NCI-H345 (cell line): ENCODE measurements at regions not wholly inside any gene's neighbourhood (a gene's known extent, or its start where the extent isn't known, plus 50 kb on each side); places are given as distances from the start of the nearest gene placed in this dataset.
"Not testable (repeated sequence)": the region's sequence is repeated elsewhere in the genome, so short reads cannot be mapped to it uniquely, and the experiment has no call there.

Experiments used
- DNase-seq: peaks from one replicate; lab custom pipeline; 2025; lab: John Stamatoyannopoulos, UW

DNA sequence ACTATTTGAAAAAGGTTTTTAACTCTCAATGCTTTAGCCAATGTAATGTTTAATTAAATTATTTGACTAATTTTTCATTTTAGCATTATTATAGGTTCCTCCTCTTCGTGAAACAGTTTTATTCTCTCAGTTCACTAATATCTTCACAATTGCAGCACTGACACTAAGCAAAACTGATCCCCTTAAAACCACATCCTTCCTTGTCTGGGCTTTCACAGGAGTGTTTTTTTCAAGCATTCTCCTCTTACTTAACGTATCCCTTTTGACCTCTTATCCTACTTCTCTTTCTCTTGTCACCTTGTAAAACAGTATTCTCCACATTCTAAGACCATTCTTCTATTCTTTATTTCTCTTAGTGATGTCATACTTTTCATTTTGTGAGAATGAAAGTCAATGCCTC lies 112.8 kb downstream of the DSC3 start:
- DNase-seq = no peak

DNA sequence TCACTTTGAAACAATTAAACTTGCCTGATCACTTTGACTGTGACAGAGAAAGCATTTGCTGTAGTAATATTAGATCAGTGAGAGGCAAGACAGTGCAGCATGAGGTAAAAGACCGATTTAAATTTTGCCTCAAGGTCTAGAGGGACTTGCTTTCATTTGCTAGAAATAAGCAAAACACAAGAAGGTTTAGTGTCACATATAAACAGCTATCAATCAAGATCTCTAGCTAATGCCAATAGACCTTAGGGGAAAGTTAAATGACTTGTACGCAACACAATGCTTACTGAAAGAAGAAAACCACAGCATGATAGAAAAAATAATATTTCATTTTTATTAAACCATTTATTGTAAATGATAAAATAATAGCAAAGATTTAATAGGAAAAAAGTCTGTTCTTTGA lies 113.5 kb downstream of the DSC3 start:
- no peak for DNase-seq

DNA sequence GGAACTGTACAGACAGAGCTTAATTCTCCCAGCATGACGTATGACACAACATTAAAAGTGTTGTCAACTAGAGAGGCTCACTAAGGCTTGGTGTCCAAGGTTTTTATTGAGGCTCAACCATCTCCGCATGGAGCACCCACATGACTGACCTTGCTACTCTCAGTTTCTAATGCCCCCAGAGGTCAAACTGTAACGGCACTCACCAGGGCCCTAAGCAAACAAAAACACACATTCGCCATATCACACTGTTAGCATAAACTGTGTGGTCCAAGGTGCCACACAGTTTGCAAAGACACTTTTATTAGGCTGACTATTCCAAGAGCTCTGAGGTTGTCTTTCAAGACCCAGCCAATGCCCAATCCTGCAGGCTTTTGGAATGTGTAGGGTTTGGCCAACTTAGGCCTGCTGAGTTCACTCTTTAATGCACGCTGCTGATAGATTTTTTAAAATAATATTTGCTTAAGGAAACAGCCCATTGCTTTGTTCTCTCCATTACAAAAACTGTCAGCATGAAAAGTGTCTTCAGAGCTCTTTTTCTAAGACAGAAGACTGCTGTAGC lies 114.9 kb downstream of the DSC3 start:
- no peak for DNase-seq

DNA sequence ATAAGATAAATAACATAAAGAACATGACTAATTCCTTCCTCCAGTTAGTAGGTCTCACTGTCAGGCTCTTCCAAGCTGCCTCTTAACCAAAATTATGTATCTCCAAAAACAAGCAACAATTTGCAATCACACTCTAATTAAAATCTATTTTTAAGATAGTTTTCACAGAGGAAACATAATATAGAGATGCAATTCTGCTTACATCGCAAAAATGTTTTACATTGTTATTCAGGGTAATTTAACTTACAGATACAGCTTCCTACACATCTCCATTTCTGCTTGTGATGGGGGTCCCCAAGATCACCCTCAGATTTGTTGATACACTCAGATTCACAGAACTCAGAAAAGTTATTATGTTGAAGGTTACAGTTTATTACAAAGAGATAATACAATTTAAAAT lies 115.5 kb downstream of the DSC3 start:
- no peak for DNase-seq

DNA sequence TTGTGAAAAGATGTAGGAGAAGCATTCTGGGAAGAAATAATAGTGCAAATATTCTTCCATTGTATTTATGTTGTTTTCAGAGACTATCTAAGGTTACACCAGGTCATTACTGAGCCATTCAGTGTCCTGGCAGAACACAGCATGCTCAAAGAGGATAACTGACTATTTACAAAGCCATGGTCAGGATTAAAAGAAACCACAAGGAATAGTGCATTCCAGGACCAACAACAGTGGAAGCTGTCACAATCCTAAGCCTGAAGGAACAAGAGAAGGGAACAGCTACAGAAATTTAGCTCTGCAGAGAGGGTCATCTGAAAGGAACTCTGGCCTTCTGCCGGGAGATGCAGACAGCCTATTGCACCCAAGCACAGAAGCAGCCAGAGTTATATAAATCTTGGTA lies 116.7 kb downstream of the DSC3 start:
- no peak for DNase-seq

DNA sequence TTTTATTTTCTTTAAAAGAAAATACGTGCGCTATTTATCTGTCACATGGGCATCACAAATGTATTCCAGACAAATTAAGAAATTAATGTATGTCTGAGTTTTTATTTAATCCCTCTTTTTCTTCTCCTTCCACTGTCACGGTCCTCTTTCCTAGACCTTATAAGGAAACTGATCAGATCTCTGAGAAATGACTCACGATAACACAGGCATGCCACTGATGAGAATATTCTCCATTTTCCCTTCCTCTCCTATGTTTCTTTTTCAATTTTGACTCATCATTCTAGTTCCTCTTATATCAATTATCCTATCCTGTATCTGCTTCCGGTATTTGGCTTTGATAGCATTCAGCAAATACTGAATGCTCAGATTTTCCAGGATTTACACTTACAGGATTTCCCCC lies 121.8 kb downstream of the DSC3 start:
- DNase-seq = no peak

DNA sequence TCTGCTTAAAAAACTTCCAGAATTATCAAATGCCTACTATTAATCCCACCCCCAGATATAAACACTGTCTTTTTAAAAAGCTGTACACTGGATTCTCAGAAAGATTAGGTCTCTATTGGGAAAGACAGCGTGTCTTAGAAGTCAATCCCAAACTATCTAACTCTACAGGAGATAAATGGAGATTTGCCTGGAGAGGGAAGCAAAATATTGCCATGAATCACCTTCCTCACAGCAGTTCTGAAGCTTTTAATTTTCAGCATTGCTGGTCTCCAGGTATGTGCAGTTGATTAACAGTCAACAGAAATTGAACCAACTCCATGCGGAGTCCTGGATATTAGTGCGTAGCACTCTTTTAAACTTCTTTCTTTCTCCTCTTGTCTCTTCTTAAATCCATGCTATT lies 122.2 kb downstream of the DSC3 start:
- no peak for DNase-seq

DNA sequence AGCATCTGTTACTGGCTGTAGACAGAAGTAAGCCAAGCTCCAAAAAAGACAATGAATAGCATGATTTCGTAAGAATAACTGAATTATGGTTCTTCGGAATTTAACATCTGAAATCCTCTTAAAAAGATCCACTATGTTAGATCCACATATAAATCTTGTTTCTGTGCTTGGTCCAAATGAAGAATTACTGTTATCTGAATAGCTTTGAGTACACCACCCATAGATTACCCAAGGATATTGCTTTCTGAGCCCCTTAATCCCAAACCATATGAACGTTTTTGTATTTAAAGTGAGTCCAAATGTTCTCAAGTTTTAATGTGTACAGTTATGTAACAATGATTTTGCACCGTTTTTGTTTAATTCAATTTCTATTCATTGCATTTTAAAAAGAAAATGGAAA lies 124.9 kb downstream of the DSC3 start:
- DNase-seq = no peak

DNA sequence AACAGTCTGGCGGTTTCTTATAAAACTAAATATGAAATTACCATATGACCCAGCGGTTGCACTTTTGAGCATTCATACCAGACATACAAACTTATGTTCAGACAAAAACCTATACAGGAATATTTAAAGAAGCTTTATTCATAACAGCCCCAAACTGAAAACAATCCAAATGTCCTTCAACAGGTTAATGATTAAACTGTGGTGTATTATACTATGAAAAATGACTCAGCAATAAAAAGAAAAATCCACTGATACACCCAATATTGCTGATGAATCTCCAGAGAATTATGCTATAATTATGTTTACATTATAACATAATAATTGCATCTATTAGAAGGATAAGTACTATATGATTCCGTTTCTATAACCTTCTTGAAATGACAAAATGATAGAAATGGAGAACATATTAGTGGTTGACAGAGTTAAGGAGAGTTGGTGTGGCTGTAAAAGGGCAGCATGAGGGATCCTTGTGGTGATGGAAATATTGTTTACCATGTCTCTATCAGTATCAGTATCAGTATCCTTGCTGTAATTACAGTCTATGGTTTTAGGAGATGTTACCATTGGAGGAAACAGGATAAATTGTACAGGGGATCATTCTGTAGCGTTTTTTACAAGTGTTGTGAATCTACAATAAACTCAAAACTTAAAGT lies 127.1 kb downstream of the DSC3 start:
- no peak for DNase-seq

DNA sequence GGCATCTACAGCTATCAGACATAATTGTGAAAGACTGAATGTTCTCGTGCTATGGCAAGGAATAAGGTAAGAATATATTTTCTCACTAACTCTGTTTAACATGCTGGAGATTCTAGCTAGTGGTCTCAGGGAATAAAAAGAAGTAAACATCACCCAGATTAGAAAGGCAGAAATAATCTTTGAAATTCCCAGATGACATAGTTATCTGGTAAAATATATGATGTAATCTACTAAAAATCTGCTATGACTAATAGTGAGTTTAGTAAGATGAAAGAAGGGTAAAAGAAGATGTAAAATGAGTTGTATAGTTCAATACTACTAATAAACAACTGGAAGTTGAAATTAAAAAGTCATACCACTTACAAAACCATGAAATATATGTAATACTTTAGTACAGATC lies 134.2 kb downstream of the DSC3 start:
- no peak for DNase-seq

DNA sequence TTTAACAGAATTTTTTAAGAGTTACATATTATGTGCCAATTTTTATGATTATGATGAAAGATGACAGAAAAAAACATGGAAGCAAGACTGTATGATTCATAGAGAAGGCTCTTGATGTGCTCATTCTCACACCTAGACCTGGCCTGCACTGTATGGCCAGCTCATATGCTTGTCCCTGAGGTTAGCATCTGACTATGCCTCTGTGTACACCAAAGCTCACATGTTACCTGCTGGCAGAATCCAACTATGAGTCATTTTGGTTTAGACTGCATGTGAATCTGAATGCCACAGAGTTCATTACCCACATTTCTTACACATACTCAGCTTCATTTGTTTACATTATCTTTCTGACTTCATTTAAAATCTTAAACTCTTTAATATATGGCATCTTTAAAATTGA lies 139.0 kb downstream of the DSC3 start:
- no peak for DNase-seq

DNA sequence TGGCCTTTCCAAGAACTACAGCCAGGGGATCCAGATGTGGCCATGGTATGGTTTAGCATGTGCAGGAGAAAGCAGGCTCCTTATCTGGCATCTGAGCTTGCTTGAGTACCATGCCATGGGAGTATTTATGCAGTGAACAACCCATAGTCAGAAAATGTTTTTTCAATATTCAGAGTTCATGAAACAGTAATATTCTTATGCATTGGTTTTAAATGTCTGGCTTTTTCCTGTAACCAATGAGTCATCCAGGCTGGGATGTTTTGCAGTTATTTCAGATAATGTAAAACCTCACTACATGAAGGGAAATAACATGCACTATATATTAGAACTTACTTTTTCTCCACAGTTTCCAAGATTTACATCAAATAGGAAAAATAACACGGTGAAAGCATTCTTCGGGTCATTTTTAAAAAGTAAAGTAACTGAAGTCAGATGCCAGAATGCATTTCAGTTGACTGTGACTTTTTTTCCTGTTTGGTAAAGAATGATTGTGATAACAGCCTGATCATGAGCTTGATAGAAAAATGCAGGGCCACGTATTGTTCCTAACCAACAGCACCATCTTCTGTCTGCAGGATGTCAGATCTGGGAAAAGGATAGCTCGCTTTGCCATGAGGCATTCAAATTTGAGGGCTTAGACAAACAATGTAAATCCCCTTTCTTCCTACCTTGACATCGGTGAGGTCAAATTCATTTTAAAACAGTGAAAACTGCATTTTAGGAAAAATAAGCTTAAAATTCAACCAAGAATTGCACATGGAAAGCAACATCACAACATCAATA lies 152.8 kb downstream of the DSC3 start:
- DNase-seq = peak; percentile 40

DNA sequence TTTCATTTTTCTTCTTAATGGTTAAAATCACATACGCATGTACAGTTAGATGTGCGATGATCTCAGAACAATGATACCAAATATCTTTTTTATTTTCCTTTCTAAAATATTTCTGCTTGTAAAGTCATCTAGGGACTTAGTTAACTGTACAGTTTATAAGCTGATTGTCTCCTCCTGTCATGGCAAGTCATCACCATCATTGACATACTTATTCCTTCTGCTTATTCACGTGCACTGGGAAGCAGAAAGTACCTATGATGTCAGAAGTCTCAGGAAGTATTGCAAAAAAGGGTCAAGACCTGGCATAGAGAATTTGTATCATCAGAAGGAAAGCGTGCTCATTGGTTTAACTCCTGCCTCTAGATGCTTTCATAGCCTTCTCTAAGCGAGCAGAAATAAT lies 154.2 kb downstream of the DSC3 start:
- no peak for DNase-seq

DNA sequence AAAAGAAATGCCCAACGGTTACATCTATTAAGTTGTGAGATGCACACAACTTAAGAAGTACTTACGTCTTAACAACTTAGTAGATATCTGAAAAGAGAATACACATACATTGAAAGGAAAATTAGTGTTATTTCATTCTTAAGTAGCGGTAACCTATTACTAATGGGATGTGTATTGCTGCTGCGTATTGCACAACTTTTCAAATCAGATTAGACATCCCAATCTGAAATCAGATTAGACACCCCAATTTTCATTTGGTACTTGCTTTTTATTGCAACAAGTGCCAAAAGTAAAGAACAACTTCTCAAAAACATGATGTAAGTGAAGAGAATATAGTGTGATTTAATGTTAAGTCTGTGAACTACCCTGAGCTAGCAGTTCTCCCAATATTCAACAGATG lies 155.5 kb downstream of the DSC3 start:
- DNase-seq = no peak

DNA sequence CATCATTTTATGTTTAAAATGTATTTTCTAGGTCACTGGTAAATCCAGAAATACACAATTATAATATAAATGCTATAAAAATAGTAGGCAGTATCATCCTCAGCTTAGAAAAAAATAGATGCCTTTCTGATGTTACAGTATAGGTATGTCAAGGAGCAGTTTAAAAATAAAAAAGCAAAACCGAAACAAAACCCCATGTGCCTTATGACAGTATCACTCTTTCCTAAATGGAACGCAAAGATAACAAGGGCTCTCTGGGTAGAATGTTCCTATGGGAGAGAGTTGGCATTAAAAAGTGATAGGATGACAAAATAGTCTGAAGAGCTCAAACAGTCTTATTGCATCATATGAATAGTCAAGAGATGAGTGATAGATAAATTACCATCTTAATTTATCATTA lies 172.1 kb downstream of the DSC3 start:
- no peak for DNase-seq

DNA sequence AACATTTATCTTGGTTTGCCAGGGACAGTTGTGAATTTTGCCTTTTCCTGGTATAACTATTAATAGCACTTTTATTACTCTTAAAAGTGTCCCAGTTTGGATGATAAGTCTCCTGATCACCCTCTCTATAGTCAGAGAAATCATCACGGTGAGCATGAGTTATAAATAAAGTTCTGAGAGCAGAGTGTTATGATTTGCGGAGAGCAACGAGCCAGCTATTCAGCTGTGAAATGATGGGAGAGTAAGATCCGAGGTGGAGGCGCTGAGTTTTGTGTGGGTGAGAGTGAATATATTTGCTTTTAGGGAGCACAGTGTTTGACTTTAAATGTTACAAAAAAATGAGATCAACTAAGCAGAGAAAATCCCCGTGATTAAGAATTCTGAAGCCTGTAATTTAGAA lies 179.6 kb downstream of the DSC3 start:
- no peak for DNase-seq

DNA sequence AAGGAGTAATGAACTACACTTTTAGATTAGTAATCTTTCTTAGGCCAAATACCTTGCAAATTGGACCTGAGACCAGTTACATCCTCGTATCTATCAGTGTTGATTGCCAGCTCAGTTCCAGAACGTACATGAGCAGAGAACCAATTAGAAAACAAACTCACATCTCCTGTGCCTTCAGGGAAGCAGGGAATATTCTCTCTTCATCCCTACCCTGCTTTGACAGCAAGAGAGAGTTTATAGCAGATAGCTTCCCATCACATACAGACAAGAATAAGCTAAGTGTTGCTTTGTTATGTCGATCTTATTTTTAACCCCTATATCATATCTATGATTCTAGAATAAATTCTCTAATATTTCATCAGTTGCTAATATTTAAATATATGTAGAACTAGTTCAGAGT lies 181.8 kb downstream of the DSC3 start:
- DNase-seq = no peak

DNA sequence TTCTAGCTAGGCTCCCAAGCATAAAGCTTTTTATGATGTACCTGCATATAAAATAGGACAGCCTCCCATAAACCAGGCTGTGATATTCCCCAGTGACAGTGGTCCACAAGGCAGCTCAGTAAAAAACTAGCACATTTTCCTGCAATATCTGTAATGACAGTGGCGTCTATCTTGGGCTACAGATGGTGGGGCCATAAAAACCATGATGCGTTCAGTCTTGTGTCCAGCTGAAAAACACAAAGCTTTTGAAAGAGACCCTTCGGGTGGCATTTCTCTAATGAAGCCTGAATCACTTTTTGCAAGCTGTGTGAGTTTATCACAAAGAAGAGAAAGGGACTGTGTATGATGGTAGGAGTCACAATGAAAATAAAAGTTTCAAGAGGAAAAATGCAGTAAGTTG lies 183.5 kb downstream of the DSC3 start:
- DNase-seq = no peak

DNA sequence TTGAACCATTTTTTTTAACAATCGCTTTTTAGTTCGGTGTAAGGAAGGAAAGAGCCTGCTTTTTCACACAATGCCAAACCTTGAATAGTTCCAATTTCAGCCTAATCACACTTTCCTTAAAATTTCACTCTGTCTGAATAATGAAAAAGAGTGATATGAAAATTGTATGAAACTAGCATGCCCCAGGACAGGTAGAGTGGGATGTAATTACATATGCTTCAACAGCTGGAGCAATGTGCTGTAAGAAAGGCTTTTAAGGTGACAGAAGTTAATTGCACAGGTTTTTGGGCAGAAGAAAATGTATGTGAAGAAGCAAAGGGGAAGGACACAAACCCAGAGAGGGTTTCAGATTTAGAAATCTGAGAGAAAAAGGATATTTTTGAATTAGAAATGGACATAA lies 184.0 kb downstream of the DSC3 start:
- no peak for DNase-seq

DNA sequence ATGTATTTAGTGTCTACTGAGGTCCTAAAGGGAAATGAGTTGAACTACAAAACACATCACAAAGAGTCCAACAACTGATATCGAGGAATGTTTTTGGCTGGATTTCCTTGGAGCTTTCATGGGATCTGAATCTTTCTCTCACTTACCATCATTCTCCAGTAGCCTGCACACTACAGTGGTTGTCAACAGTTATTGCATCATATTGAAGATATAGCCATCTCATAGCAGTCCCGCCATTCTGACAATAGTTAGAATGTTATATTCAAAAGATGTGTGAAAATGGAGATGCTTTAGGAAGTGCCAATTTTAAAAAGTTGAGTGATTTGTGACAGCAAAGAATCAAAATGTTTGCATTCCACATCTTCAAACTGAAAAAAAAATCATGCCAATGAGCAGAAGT lies 186.8 kb downstream of the DSC3 start:
- DNase-seq = no peak

DNA sequence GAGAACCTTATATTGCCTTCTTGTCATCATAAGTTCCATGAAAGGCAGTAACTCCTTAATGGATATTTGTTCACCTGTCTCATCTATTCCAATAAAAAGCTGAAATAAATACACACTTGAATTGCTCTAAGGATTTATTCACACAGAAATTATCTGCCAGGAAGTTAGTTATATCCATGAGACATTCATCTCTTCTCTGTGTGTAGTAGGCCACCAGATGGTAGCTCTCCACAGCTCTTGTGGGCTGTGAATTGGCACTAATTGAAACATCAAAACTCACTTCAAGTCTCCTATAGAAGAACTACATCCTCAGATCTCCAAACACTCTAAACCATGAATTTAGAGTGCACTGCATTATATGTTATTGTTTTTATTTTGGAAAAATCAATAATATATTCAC lies 189.6 kb downstream of the DSC3 start:
- DNase-seq = peak; percentile 39

DNA sequence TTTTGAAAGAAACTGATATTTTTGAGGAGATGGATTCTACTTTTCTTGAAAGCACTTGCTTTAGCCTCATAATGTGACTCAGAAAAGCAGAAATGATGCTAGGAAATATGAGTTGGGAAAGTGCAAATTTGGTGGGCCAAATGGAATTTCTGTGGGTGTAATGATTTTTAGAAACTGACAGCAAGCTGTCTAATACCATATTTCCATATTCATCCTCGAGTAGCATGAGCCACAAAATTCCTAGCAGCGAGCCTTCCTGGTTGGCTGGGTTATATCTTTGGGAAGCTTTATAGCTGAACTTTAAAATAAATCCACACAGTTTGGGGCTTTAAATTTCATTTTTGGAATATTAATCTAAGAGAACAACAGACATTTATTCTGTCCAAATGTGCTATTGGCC lies 190.0 kb downstream of the DSC3 start:
- DNase-seq = no peak

DNA sequence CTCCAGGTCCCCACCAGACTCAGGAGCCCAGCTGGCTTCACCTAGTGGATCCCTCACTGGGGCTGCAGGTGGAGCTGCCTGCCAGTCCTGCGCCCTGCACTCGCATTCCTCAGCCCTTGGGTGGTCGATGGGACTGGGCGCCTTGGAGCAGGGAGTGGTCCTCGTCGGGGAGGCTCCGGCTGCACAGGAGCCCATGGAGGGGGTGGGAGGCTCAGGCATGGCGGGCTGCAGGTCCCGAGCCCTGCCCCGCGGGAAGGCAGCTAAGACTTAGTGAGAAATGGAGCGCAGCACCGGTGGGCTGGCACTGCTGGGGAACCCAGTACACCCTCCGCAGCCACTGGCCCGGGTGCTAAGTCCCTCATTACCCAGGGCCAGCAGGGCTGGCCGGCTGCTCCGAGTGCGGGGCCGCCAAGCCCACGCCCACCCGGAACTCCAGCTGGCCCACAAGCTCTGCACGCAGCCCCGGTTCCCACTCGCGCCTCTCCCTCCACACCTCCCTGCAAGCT lies 203.4 kb downstream of the DSC3 start:
- DNase-seq = not testable (repeated sequence)

DNA sequence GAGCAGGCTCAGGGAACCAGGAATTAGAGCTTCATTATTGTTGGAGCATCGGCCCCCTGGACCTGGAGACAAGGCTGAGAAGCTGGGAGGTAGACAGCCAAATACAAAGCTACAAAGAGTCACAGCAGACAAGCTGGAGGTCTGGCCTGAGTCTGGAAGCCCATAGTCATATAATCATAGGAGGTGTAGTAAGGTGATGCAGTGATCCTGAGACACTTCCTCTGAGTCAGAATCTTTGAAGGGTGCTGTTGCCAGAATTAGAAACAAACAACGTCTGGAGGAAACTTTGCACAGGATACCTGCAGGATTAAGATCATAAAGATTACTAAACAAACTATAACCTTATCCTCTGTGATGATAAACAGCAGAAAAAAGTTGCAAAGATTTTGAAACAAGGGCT lies 213.8 kb downstream of the DSC3 start:
- DNase-seq = no peak
